ENCODE measurements at regions not wholly inside any gene's neighbourhood (a gene's known extent, or its start where the extent isn't known, plus 50 kb on each side); places are given as distances from the start of the nearest gene placed in this dataset.

DNA sequence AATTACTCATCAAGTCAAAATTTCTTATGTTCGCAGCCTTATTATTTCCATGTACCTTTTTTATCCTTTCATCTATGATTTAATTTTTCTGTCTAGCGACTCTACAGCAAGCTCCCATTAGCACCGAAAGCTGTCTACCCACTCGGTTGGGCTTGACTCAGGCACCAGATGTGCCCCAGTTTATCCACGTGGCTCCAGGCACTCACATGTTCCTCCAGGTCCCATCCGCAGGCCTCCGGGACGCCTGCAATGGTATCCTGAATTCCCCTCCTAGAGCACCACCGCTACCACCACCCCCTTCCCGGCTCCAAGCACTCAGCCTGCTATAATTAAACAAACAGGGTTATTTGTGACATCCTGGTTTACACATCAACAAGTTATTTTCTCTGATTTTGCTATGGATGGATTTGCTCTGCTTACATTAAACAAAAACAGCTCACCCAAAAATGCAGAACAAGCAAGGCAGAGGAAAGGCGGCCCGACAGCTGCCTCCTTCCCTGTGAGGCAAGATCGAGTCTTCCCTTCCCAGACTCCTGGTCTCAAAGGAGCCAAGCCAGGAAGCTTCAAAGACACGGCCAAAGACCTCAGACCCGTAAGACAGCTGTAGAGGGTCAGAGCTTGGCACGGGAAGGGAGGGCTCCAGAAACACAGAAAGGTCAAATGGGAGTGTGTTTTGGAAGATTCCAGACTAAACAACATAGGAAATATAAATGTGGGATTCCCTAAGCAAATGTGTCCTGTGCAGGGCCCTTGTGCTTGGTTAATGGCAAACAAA is 253.8 kb downstream of the TTC8 start:
- no peaks in the 10 kb centered on the region for H3K9me3 ChIP-seq
- no peak for DNase-seq
- no peaks in the 10 kb centered on the region for H3K36me3 ChIP-seq
- no peak overlapping the region for H3K4me3 ChIP-seq
- H3K27ac ChIP-seq = no peak overlapping the region
- no peak for ATAC-seq
- in situ Hi-C loops (cut with MboI; ENCODE audit: low sequenced_read_pairs in 4 of 4) = no loop called here
- no peaks in the 10 kb centered on the region for H3K27me3 ChIP-seq
- H3K4me1 ChIP-seq = no peaks in the 10 kb centered on the region
- TF ChIP-seq POLR2A (IDR thresholded peaks at IDR 0.05) (no peak), CTCF (IDR thresholded peaks at IDR 0.05 in 4 of 5, conservative IDR thresholded peaks at IDR 0.05 in 1 of 5) (no peak)
- intact Hi-C loops (cut with DNase I; ENCODE audit: low total_unique reads) = no loop called here

- peak overlapping the region in 1 of 4 donors; percentile 13 for H3K4me3 ChIP-seq
- in situ Hi-C loops (cut with MboI; ENCODE audit: low sequenced_read_pairs in 4 of 4) = no loop called here
- intact Hi-C loops (cut with DNase I; ENCODE audit: low total_unique reads) = no loop called here
Observed at GRCh38 chr14:89085231-89085731, 260.8 kb downstream of the TTC8 start.

GRCh38 chr14:89085737-89086382 is 261.4 kb downstream of the TTC8 start:
- ATAC-seq (peak; percentile 60 to 68), DNase-seq (peak in 1 of 2 donors; percentile 11)
- H3K36me3 ChIP-seq = no peaks in the 10 kb centered on the region
- no peaks in the 10 kb centered on the region for H3K9me3 ChIP-seq
- no peak overlapping the region for H3K27ac ChIP-seq
- H3K27me3 ChIP-seq = no peaks in the 10 kb centered on the region
- intact Hi-C loops (cut with DNase I; ENCODE audit: low total_unique reads) (no loop called here), in situ Hi-C loops (cut with MboI; ENCODE audit: low sequenced_read_pairs in 4 of 4) (no loop called here)
- TF ChIP-seq CTCF (IDR thresholded peaks at IDR 0.05 in 4 of 5, conservative IDR thresholded peaks at IDR 0.05 in 1 of 5) = no peak
- TF ChIP-seq POLR2A (IDR thresholded peaks at IDR 0.05) = no peak
- no peak overlapping the region for H3K4me3 ChIP-seq
- peaks cover 8 to 10% of the 10 kb centered on the region in 2 donors for H3K4me1 ChIP-seq

More at GRCh38 chr14:89085231-89085731, 260.8 kb downstream of the TTC8 start:
- H3K4me1 ChIP-seq = peaks cover 8 to 10% of the 10 kb centered on the region in 2 donors
- ATAC-seq = peak in 1 of 2 donors; percentile 36
- no peak overlapping the region for H3K27ac ChIP-seq
- no peaks in the 10 kb centered on the region for H3K36me3 ChIP-seq
- DNase-seq = no peak
- TF ChIP-seq CTCF (IDR thresholded peaks at IDR 0.05 in 4 of 5, conservative IDR thresholded peaks at IDR 0.05 in 1 of 5) (no peak), POLR2A (IDR thresholded peaks at IDR 0.05) (no peak)
- H3K9me3 ChIP-seq = no peaks in the 10 kb centered on the region
- H3K27me3 ChIP-seq = no peaks in the 10 kb centered on the region

- ATAC-seq (no peak), DNase-seq (no peak)
- intact Hi-C loops (cut with DNase I; ENCODE audit: low total_unique reads) = no loop called here
- Histone ChIP-seq H3K27ac (no peak overlapping the region), H3K27me3 (no peaks in the 10 kb centered on the region), H3K4me3 (no peak overlapping the region), H3K4me1 (peaks cover 18 to 19% of the 10 kb centered on the region in 2 donors), H3K9me3 (no peaks in the 10 kb centered on the region), H3K36me3 (no peaks in the 10 kb centered on the region)
- in situ Hi-C loops (cut with MboI; ENCODE audit: low sequenced_read_pairs in 4 of 4) = no loop called here
- no peak for TF ChIP-seq POLR2A (IDR thresholded peaks at IDR 0.05)
- no peak for TF ChIP-seq CTCF (IDR thresholded peaks at IDR 0.05 in 4 of 5, conservative IDR thresholded peaks at IDR 0.05 in 1 of 5)
Observed at GRCh38 chr14:89088530-89088929, 264.1 kb downstream of the TTC8 start.

All from gastrocnemius medialis (tissue), 4 donors.